ENCODE measurements at regions not wholly inside any gene's neighbourhood (a gene's known extent, or its start where the extent isn't known, plus 50 kb on each side); places are given as distances from the start of the nearest gene placed in this dataset.

DNA sequence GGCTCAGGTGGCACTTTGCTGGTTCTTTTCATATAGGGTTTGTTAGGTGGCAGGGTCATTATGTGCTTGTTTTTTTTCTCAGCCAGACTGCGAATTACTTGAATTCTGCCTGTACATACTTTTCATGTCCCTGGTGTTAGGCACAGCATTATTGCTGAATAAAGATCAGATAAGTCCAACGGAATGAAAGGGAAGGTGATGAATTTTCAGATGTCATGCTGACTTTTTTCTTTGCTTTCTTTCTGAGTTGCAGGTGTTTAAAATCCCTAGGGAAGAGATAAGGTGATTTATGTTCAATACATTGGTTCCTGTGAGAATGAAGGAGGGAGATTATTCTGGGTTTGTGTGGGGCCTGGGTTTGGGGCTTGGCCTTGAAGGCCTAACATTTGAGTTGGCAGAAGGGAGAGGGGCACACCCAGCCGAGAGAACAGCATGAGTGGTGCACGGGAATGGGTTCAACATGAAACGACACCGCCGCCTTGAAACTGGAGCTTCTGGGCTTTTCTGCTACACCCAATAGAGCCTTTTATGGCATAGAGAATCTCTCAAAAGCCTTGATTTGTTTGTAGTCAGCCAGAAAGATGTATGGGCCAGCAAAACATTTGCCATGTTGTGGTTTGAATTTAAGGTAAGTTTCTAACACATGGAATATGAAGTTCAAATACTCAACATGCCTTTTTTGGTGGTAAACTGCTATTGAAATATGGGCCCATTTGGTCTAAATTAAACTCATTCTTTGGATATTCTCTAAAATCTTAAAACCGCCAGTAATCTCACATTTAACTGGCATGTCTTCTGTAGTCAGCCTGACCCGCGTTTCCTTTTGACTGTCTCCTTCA is 477.0 kb downstream of the PCNX1 start:
- TF ChIP-seq YY1 (IDR thresholded peaks at IDR 0.05; ENCODE audit: insufficient read depth, insufficient read length) (no peak), ZNF274 (IDR thresholded peaks at IDR 0.05; ENCODE audit: low read depth, low read length) (no peak)
